Trophoblast cell (in vitro differentiated cells and primary cell): ENCODE measurements at regions not wholly inside any gene's neighbourhood (a gene's known extent, or its start where the extent isn't known, plus 50 kb on each side); places are given as distances from the start of the nearest gene placed in this dataset.

Experiments used
- DNase-seq, 2 donors: peaks; one replicate each; pipeline ENCODE4 v3.0.0-alpha.2; 2016
- H2AFZ ChIP-seq: 2 replicates; pipeline ENCODE4 v1.6.1; 2013; ENCODE audit warnings: low read length, moderate library complexity, mild to moderate bottlenecking; ENCODE audit not compliant: insufficient read depth, poor library complexity
- H2AK5ac ChIP-seq: 2 replicates; pipeline ENCODE4 v1.6.1; 2013; ENCODE audit warnings: mild to moderate bottlenecking, low read length
- H2BK120ac ChIP-seq: 2 replicates; pipeline ENCODE4 v1.6.1; 2013; ENCODE audit warnings: low read length, mild to moderate bottlenecking, moderate library complexity; ENCODE audit not compliant: insufficient read depth, poor library complexity
- H2BK12ac ChIP-seq: 2 replicates; pipeline ENCODE4 v1.6.1; 2013; ENCODE audit warnings: mild to moderate bottlenecking, low read length, moderate library complexity
- H2BK5ac ChIP-seq: 2 replicates; pipeline ENCODE4 v1.6.1; 2013; ENCODE audit warnings: low read length, low read depth, moderate library complexity, mild to moderate bottlenecking; ENCODE audit not compliant: poor library complexity
- H3K14ac ChIP-seq: 2 replicates; pipeline ENCODE4 v1.6.1; 2013; ENCODE audit warnings: mild to moderate bottlenecking, low read length
- H3K18ac ChIP-seq: 2 replicates; pipeline ENCODE4 v1.6.1; 2013; ENCODE audit warnings: mild to moderate bottlenecking, low read length
- H3K23ac ChIP-seq: 2 replicates; pipeline ENCODE4 v1.6.1; 2013; ENCODE audit warnings: low read length
- H3K27ac ChIP-seq: 2 replicates; pipeline ENCODE4 v1.5.1; 2013; ENCODE audit warnings: low read depth, mild to moderate bottlenecking, inconsistent platforms, low read length, moderate library complexity
- H3K27me3 ChIP-seq: 2 replicates; pipeline ENCODE4 v1.6.1; 2013; ENCODE audit warnings: inconsistent platforms, mild to moderate bottlenecking, low read length, moderate library complexity; ENCODE audit not compliant: insufficient read depth
- H3K36me3 ChIP-seq, 2 experiments: 1 replicate in 1 of 2; 2 replicates in 1 of 2; pipeline ENCODE4 v1.6.1; 2013; ENCODE audit warnings: low read length in 2 of 2, mild to moderate bottlenecking in 2 of 2, moderate library complexity in 1 of 2; ENCODE audit not compliant: insufficient read depth in 2 of 2, control insufficient read depth in 1 of 2
- H3K4ac ChIP-seq: 2 replicates; pipeline ENCODE4 v1.6.1; 2013; ENCODE audit warnings: low read depth, mild to moderate bottlenecking, low read length, moderate library complexity
- H3K4me1 ChIP-seq, 2 experiments: 1 replicate in 1 of 2; 2 replicates in 1 of 2; pipeline ENCODE4 v1.6.1; 2013; ENCODE audit warnings: low read length in 2 of 2, mild to moderate bottlenecking in 2 of 2, moderate library complexity in 1 of 2; ENCODE audit not compliant: insufficient read depth in 2 of 2, control insufficient read depth in 1 of 2
- H3K4me2 ChIP-seq: 2 replicates; pipeline ENCODE4 v1.6.1; 2013; ENCODE audit warnings: inconsistent platforms, mild to moderate bottlenecking, low read length, moderate library complexity
- H3K4me3 ChIP-seq: 2 replicates; pipeline ENCODE4 v1.5.1; 2013; ENCODE audit warnings: mild to moderate bottlenecking, low read depth, low read length, inconsistent platforms
- H3K79me1 ChIP-seq: one replicate; pipeline ENCODE4 v1.6.1; 2013; ENCODE audit warnings: low read length
- H3K79me2 ChIP-seq: 2 replicates; pipeline ENCODE4 v1.6.1; 2013; ENCODE audit warnings: low read length, mild to moderate bottlenecking; ENCODE audit not compliant: control insufficient read depth, insufficient read depth, poor library complexity
- H3K9ac ChIP-seq: 2 replicates; pipeline ENCODE4 v1.6.1; 2013; ENCODE audit warnings: mild to moderate bottlenecking, low read length
- H3K9me3 ChIP-seq: 2 replicates; pipeline ENCODE4 v1.6.1; 2013; ENCODE audit warnings: low read depth, mild to moderate bottlenecking, control low read depth, inconsistent platforms, low read length; ENCODE audit not compliant: insufficient read depth
- H4K12ac ChIP-seq: 2 replicates; pipeline ENCODE4 v1.6.1; 2013; ENCODE audit warnings: low read depth, mild to moderate bottlenecking, low read length, moderate library complexity
- H4K8ac ChIP-seq: 2 replicates; pipeline ENCODE4 v1.6.1; 2013; ENCODE audit warnings: low read depth, mild to moderate bottlenecking, low read length, moderate library complexity
- H4K91ac ChIP-seq: one replicate; pipeline ENCODE4 v1.6.1; 2013; ENCODE audit warnings: low read depth, mild to moderate bottlenecking, low read length, moderate library complexity
- WGBS: extraction: QIAGEN DNeasy Blood & Tissue Kit; methylation state at CpG from one replicate; pipeline ENCODE4 v1.1.7; 2013; ENCODE audit warnings: missing lambda C conversion rate; ENCODE audit not compliant: insufficient read length, insufficient coverage; ENCODE audit errors: extremely low coverage; 5-methylcytosine and 5-hydroxymethylcytosine counted together

DNA sequence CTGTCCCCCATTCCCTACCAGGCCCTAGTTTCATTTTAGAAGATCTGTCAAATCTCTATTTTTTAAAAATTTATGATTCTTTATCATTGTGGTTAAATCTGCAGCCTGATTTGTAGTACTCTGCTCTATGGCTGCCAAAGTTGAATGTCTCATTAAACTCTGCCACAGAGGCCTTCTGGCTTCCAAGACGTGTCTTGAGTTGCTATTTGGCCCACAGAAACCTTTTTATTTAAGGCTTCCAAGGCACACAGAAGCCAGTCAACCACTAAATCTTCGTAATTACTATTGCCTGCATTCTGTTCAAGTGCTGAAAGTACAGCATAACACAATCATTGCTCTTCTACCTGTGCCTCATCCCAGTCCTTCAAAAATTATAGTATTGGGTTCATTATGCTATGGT lies 971.0 kb downstream of the NCAM2 start:
- Histone ChIP-seq H3K9ac (no peak overlapping the region), H3K18ac (no peak overlapping the region), H3K36me3 (no peaks in the 10 kb centered on the region), H3K4ac (no peak overlapping the region), H3K14ac (no peak overlapping the region), H2BK12ac (no peak overlapping the region), H4K91ac (no peak overlapping the region), H3K27ac (no peak overlapping the region), H3K4me2 (no peak overlapping the region), H3K4me3 (no peak overlapping the region), H3K27me3 (no peaks in the 10 kb centered on the region), H2AK5ac (no peak overlapping the region), H3K4me1 (no peaks in the 10 kb centered on the region), H3K9me3 (no peaks in the 10 kb centered on the region), H3K79me2 (no peaks in the 10 kb centered on the region), H3K23ac (no peak overlapping the region), H2AFZ (no peak overlapping the region), H4K12ac (no peak overlapping the region), H4K8ac (no peak overlapping the region), H2BK5ac (no peak overlapping the region), H3K79me1 (no peaks in the 10 kb centered on the region), H2BK120ac (no peak overlapping the region)
- no CpG with 5 or more reads among the region's 2 CpGs for WGBS
- no peak for DNase-seq

GRCh38 chr21:21971384-21971783 lies 973.2 kb downstream of the NCAM2 start:
- H2BK120ac ChIP-seq = no peak overlapping the region
- H3K27ac ChIP-seq = no peak overlapping the region
- no peak for DNase-seq
- H4K8ac ChIP-seq = no peak overlapping the region
- no peaks in the 10 kb centered on the region for H3K9me3 ChIP-seq
- H3K79me1 ChIP-seq = no peaks in the 10 kb centered on the region
- no peak overlapping the region for H2BK5ac ChIP-seq
- no peak overlapping the region for H3K4me2 ChIP-seq
- no peaks in the 10 kb centered on the region for H3K79me2 ChIP-seq
- no peak overlapping the region for H3K9ac ChIP-seq
- no peak overlapping the region for H3K14ac ChIP-seq
- H2AK5ac ChIP-seq = no peak overlapping the region
- H2BK12ac ChIP-seq = no peak overlapping the region
- H3K4me3 ChIP-seq = no peak overlapping the region
- no peak overlapping the region for H4K91ac ChIP-seq
- no peak overlapping the region for H3K18ac ChIP-seq
- no CpG with 5 or more reads among the region's 4 CpGs for WGBS
- H3K4ac ChIP-seq = no peak overlapping the region
- no peaks in the 10 kb centered on the region for H3K36me3 ChIP-seq
- no peak overlapping the region for H4K12ac ChIP-seq
- H2AFZ ChIP-seq = no peak overlapping the region
- H3K4me1 ChIP-seq = no peaks in the 10 kb centered on the region
- H3K23ac ChIP-seq = no peak overlapping the region
- no peaks in the 10 kb centered on the region for H3K27me3 ChIP-seq

GRCh38 chr21:21973806-21974205 lies 975.6 kb downstream of the NCAM2 start:
- no peak overlapping the region for H3K23ac ChIP-seq
- H4K91ac ChIP-seq = no peak overlapping the region
- no peak overlapping the region for H3K18ac ChIP-seq
- no peak overlapping the region for H2BK5ac ChIP-seq
- no peak overlapping the region for H4K12ac ChIP-seq
- no peak overlapping the region for H3K27ac ChIP-seq
- peak in 1 of 2 donors; percentile 1 for DNase-seq
- H3K79me1 ChIP-seq = no peaks in the 10 kb centered on the region
- no peak overlapping the region for H3K4me2 ChIP-seq
- no peaks in the 10 kb centered on the region for H3K4me1 ChIP-seq
- H3K14ac ChIP-seq = no peak overlapping the region
- H3K9ac ChIP-seq = no peak overlapping the region
- no CpG with 5 or more reads among the region's 5 CpGs for WGBS
- H3K36me3 ChIP-seq = no peaks in the 10 kb centered on the region
- no peak overlapping the region for H2BK12ac ChIP-seq
- H3K27me3 ChIP-seq = no peaks in the 10 kb centered on the region
- H4K8ac ChIP-seq = no peak overlapping the region
- H2BK120ac ChIP-seq = no peak overlapping the region
- no peak overlapping the region for H3K4me3 ChIP-seq
- H3K9me3 ChIP-seq = no peaks in the 10 kb centered on the region
- no peak overlapping the region for H2AFZ ChIP-seq
- no peaks in the 10 kb centered on the region for H3K79me2 ChIP-seq
- H3K4ac ChIP-seq = no peak overlapping the region
- H2AK5ac ChIP-seq = no peak overlapping the region

- no peaks in the 10 kb centered on the region for H3K79me1 ChIP-seq
- no peak overlapping the region for H3K18ac ChIP-seq
- no CpG with 5 or more reads among the region's 3 CpGs for WGBS
- no peak for DNase-seq
- no peak overlapping the region for H3K27ac ChIP-seq
- no peak overlapping the region for H4K91ac ChIP-seq
- no peak overlapping the region for H3K9ac ChIP-seq
- H3K27me3 ChIP-seq = no peaks in the 10 kb centered on the region
- no peak overlapping the region for H4K12ac ChIP-seq
- H3K9me3 ChIP-seq = peaks cover 2% of the 10 kb centered on the region
- no peak overlapping the region for H2AK5ac ChIP-seq
- no peak overlapping the region for H3K4me3 ChIP-seq
- no peak overlapping the region for H3K14ac ChIP-seq
- peaks cover 0 to 4% of the 10 kb centered on the region in 2 experiments for H3K4me1 ChIP-seq
- no peak overlapping the region for H3K4ac ChIP-seq
- H2AFZ ChIP-seq = no peak overlapping the region
- no peaks in the 10 kb centered on the region for H3K36me3 ChIP-seq
- no peak overlapping the region for H2BK12ac ChIP-seq
- H3K4me2 ChIP-seq = no peak overlapping the region
- no peak overlapping the region for H3K23ac ChIP-seq
- H2BK120ac ChIP-seq = no peak overlapping the region
- no peak overlapping the region for H2BK5ac ChIP-seq
- no peaks in the 10 kb centered on the region for H3K79me2 ChIP-seq
- H4K8ac ChIP-seq = no peak overlapping the region
These were observed 998.7 kb downstream of the NCAM2 start for GRCh38 chr21:21996891-21997290.
